ENCODE measurements at regions not wholly inside any gene's neighbourhood (a gene's known extent, or its start where the extent isn't known, plus 50 kb on each side); places are given as distances from the start of the nearest gene placed in this dataset.
"Not testable (repeated sequence)": the region's sequence is repeated elsewhere in the genome, so short reads cannot be mapped to it uniquely, and the experiment has no call there.

DNA sequence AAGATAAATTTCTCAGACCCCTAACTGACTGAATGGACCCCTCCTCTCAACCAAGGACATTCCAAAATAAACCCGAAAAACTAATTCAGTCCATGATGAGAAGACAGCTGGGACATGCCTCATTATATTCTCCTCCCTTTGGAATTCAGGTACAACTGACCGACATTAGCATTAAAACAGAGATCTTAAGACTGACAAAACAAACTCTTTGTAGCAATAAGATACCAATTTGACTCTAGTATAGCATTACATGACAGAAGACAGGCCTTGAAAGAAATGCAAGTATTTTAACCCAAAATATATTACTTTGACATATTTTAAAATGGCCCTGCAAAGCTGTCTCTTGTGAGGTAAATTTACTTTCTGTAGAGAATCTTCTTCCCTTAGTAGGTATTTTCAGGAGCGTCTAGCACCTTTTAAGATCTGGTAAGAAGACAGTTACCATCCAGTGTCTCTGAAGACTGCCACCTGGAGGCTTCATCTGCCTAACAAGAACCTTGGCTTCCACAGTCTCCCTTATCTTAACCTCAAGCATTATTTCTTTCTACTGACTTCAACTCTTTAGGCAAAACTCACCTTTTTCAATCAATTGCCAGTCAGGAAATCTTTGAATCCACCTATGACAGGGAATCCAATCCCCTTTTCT, 957.5 kb downstream of the SLC6A15 start:
- intact Hi-C loops (cut with micrococcal nuclease), result no loop called here

DNA sequence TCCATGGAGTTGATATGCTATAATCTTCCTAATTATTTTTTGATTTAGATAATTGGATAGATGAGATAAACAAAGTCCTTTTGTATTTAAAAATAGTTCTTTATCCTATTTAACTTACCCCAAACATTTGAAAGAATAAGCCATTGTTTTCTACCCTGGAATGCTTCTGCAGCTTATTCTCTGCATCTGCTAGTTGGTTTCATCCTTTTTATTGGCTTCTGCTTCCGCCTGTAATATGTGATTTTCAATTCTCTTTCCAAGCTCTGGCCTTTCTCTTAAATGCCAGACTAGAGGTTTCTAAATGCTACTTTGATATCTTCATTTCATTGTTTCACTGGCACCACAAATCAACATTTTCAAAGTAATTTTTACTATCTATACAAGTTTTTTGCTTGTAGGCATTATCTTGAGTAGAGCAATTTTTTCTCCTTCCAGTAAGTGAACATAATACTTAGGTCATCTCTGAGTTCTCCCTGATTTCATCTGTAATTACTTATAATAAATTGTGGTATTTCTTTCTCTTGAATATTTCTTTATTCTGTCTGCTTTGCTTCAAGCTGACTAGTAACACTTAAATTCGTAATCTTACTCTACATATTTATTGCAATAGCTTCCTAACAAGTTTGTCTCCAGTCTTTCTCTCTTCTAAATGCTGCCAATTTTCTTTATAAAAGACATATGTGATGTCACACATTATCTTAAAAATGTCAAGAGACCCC, 958.4 kb downstream of the SLC6A15 start:
- intact Hi-C loops (cut with micrococcal nuclease), result no loop called here

DNA sequence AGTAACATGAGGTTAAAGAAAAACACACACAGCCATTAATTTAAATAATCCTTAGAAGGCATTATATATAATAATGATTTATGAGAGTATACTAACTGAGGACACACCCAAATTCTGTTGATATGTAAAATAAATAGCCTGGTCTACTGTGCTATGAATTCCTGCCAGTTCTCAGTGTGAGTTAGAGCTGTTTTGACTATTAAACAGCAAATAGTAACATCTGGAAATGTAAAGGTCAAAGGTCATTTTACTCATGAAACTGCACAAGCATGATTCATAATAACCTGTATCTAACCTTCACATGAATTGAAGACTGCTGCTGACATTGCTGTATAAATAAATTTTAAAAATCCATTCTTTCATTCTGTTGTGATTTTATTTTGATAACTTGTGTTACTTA, 966.7 kb downstream of the SLC6A15 start:
- intact Hi-C loops (cut with micrococcal nuclease), result no loop called here

DNA sequence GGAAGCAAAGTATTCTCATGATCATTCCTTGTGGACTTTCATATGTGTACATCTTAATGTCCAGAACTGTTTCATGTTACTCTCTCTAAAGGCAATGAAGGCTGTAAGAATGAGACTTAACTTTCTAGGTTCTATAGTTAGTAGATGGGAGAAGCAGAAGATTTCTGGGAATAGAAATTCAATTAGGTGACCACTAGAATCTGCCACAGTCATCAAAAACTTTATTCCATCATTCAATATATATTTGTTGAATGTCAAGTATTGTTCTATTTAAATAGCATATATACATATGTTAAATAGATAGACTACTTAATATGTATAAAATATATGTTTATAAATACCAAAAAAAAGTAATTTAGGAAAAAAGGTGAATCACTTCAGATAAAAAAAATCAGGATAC, 972.9 kb downstream of the SLC6A15 start:
- intact Hi-C loops (cut with micrococcal nuclease), result no loop called here

DNA sequence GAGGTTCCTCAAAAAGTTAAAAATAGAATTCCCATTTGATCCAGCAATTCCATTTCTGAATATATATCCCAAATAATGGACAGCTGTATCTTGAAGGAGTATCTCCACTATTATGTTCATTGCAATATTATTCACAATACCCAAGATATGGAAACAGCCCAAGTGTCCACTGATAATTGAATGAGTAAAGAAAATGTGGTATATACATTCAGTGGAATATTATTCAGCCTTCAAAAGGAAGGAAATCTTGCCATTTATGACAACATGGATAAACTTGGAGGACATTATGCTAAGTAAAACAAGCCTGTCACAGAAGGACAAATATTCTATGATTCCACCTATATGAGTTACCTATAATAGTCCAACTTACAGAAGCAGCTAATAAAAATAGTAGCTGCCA, 979.0 kb downstream of the SLC6A15 start:
- intact Hi-C loops (cut with micrococcal nuclease), result no loop called here

DNA sequence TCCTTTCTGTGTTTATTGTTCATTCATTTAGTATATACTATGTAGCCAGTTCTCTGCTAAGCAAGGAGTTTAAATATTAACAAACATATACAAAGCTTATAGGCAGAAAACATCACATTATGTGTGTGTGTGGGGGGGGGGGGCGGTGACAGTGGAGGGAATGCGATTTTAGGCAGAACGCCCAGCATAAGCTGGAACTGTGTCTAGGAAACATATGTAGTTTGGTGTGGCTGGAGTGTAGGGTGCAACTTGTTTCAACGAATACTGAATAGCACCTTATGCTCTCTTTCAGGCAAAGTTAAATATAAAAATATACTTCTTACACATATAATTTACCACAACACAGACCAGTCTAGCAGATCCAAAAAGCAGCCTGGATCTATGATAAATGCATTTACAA, 980.6 kb downstream of the SLC6A15 start:
- intact Hi-C loops (cut with micrococcal nuclease), result no loop called here

DNA sequence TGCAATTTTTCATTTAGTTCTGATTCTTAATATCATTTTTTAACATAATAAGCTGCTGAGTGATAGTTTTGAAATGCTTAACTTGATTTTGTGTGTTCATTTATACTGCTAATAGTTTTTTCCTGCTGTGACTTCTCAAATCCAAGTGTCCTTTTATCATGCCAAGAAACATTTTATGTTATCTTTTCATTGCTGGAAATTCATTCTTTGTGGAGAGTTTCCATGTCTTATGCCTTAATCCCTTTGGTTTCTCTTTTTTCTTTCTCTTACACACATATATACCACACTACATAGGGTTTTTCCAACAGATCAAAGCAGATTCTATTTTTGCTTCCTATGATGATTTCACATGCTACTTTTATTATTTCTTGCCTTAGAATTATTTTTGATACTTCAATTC, 981.1 kb downstream of the SLC6A15 start:
- intact Hi-C loops (cut with micrococcal nuclease), result no loop called here

DNA sequence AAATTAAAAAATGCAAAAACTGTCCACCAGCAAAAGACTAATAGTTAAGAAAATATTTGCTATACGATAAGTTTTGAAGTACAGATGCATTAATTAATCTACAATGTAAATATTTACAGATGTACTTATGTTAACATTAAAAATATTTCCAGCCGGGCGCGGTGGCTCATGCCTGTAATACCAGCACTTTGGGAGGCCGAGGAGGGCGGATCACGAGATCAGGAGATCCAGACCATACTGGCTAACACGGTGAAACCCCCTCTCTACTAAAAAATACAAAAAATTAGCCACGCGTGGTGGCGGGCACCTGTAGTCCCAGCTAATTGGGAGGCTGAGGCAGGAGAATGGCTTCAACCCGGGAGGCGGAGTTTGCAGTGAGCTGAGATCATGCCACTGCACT, 982.8 kb downstream of the SLC6A15 start:
- intact Hi-C loops (cut with micrococcal nuclease), result not testable (repeated sequence)

DNA sequence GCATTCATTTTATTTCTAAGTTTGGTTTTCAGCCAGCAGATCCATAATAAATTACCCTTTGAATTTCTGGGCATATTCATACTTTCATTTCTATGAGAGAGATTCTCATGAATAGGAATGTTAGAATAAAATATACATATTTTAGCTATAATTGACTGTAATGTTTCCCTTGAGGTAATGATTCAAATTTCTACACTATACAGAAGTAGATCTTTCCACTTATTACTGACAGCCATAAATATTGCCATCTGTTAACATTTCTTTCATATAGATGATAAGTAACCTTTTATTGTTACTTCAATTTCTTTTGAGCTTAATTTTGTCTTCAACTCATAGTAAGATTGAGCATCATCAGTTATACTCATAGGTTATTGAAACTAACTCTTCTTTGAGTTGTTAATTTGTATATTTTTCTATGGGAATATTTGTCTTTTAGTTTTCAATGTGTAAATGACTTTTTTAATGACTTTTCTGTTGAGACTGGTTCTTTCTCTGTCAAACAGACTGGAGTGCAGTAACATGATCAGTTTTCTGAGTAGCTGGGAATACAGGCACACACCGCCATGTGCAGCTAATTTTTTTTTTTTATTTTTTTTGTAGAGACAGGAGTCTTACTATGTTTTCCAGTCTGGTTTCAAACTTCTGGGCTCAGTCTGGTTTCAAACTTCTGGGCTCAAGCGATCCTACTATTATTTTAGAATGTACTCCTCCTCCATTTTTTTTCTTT, 991.6 kb downstream of the SLC6A15 start:
- intact Hi-C loops (cut with micrococcal nuclease), result no loop called here

DNA sequence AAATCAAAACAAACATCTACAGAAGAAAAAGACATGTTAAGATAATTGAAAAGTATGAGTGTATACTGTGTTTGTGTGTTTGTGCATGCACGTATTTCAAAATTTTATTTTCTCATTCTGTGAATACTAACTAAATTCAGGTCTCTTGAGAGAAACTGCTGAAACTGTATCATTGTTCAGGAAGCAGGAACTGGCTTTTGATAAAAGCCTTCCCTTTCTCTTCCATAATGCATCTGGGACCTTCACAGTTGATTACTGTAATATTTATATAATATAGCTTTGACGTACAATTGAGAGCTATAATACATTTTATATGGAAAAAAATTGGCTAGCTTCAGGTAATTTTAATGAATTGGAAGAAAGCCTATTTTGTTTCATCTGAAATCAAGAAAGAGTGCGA, 993.5 kb downstream of the SLC6A15 start:
- intact Hi-C loops (cut with micrococcal nuclease), result no loop called here

DNA sequence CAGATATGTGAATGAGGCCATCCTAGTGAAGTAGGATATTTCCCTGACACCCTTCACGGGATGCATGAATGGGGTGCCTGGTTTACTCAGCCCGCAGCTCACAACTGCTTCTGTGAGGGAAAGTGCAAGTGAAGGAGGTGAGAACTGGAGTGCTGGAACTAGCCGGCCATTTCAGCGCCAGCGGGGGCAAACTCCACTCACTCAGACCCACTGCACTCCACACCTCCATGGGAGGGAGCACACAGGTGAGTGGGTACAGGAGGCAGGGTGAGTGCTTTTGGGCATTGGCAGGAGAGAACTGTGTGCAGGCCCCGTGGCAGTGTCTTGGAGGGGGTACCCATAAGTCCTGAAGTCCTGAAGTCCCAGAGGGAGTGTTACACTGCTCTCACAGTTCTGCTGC, 1008.4 kb downstream of the SLC6A15 start:
- intact Hi-C loops (cut with micrococcal nuclease), result no loop called here

DNA sequence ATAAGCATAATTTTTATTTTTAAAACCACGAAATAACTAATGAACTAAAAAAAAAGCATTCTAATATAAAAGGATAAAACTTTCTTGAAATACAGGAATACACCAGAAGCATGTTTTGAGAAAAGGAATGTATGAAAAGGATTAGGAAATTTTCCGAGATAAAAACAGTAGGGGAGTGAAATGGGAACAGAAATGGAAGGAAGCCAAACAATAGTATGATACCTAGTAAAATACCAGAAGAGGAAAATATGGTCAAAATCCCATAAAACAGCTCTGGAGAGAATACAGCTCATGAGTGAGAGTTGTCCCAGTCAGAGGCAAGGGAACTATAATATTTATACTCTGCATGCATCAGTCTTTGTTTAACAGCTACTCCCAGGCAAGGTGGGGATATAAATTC, 1016.2 kb downstream of the SLC6A15 start:
- intact Hi-C loops (cut with micrococcal nuclease), result no loop called here

DNA sequence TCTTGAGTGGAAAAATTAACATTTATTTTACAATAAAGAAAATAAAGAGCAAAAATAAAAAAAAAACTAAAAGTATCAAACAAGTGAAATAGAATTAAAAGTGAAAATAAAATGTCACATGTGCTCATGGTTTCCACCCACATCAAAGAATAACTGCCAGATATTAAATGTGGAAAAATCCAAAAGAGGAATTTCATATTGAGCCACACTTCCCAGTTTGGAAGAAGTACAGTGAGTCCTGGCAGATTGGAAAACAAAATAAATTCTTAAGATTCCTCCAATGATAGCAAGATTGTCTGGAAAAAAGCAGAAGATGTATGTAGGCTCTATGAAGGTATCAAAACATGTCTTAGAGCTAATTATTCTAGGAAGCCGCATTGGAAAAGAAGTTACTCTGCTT, 1019.5 kb downstream of the SLC6A15 start:
- intact Hi-C loops (cut with micrococcal nuclease), result no loop called here

DNA sequence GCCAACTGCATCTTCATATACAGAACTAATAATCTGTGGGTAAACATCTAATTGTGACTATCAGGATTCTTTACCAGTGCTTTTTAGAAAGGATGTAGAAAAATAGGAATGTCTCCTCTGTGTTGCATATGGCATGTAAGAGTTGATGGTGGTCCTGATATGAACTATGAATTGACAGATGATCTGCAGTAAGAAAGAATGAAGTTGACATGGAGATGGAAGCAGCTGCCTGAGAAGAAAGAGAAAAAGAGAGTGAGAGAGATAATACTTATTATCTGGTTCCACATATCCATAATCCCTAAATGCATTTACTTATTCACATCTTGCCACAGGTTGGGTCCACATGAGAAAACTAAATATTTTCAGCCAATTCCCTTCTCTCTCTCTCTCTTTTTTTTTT, 1022.9 kb downstream of the SLC6A15 start:
- intact Hi-C loops (cut with micrococcal nuclease), result no loop called here

DNA sequence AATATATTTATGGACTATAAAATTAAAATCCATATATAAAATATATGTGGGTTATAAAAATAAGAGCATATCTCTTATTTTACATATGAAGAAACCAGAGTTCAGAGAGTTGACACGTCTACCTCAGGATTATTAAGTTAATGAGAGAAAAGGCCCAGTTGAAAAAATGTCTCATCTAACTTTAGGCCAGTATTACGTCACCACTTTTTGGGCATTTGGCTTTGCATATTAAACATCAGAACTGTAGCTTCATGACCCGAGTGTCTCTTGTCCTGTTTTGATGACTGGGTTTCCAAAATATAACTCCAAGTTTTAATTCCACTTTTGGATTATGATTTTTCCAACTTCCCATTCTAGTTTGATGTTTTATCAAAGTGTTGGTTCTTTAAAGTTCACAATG, 1026.1 kb downstream of the SLC6A15 start:
- intact Hi-C loops (cut with micrococcal nuclease), result no loop called here

DNA sequence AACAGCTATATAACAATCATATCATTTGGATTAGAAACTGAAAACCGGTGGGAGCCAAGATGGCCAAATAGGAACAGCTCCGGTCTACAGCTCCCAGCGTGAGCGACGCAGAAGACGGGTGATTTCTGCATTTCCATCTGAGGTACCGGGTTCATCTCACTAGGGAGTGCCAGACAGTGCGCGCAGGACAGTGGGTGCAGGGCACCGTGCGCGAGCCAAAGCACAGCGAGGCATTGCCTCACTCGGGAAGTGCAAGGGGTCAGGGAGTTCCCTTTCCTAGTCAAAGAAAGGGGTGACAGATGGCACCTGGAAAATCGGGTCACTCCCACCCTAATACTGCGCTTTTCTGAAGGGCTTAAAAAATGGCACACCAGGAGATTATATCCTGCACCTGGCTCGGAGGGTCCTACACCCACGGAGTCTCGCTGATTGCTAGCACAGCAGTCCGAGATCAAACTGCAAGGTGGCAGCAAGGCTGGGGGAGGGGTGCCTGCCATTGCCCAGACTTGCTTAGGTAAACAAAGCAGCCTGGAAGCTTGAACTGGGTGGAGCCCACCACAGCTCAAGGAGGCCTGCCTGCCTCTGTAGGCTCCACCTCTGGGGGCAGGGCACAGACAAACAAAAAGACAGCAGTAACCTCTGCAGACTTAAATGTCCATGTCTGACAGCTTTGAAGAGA, 1041.5 kb downstream of the SLC6A15 start:
- intact Hi-C loops (cut with micrococcal nuclease), result not testable (repeated sequence)

DNA sequence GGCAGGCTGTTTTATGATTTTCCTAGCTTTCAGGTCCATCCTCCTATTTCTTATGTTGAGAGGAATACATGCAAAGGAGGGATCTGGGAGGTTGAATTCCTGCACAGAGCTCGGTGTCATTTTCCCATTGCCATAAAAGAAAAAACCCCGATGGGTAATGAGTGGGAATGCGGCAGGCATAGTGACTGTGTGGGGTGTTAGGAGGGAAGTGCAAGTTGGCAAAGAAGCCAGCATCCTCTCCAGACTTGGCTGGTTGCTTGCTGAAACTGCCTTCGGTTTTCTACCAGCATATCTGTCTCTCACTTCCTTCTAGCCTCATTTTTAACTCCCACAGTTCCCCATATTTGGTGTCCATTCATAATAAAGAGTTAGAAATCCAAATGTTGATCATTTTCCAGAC, 1046.1 kb downstream of the SLC6A15 start:
- intact Hi-C loops (cut with micrococcal nuclease), result no loop called here

DNA sequence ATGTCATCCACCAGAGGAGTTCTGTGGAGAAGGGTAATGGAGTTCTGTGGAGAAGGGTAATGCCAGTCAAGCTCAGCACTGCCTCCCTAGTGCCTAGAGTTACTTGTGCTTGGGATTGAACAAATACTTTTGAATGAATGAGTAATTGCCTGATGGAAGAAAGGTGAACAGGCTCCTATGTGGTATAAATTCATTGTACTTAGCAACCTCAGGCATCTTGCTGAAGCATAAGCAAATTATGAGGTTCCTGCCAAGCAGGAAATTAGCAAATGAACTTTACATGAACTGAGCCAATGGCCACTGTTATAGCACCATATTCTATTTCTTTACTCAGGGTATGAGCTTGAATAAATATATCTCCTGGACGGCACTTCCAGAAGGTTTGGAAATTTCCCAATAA, 1047.2 kb downstream of the SLC6A15 start:
- intact Hi-C loops (cut with micrococcal nuclease), result no loop called here

DNA sequence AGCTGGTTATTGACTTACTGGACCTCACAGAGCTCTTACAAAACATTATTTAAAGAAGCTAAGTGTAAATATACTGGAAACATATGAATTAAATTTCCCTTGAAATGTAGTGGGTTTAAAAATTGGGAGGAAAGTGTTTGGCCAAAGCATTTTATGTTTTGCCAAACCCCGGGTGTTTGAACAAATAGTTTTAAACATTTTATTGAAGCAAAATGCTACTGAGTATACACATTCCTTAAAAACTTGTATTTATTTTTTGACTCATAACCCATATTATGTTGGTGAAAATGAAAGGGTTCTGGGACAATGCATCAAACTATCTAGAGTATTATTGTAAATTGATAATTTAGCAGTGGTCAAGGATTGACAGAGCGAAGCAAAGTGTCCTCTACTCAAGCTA, 1048.5 kb downstream of the SLC6A15 start:
- intact Hi-C loops (cut with micrococcal nuclease), result no loop called here

DNA sequence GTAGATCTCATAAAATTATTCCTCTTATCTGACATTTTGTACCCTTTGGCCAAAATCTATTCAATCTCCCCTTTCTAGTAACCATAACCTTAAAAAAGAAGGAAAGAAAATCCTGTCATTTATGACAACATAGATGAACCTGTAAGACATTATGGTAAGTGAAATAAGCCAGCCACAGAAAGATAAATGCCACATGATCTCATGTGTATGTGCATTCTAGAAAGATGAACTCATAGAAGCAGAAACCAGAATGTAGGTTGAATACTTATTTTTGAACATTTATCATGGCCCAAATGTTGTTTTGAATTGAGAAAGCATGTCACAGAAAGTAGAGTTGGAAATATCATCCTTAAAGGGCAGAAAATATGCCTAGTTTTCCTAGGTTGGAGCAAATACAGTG, 1053.6 kb downstream of the SLC6A15 start:
- intact Hi-C loops (cut with micrococcal nuclease), result no loop called here

DNA sequence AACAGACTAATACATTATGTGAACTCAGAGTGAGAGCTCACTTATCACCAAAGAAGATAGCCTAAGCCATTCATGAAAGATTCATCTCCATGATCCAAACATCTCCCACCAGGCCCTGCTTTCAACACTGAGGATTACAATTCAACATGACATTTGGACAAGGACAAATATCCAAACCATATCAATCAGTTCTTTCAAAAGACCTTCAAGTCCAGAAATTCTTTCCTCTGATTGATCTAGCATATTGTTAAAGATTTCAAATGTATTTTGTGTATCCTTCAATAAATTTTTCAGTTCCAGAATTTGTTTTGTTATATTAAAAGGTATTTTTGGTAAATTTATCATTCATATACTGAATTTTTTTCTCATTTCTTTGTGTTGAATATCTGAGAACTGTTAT, 1055.8 kb downstream of the SLC6A15 start:
- intact Hi-C loops (cut with micrococcal nuclease), result no loop called here

DNA sequence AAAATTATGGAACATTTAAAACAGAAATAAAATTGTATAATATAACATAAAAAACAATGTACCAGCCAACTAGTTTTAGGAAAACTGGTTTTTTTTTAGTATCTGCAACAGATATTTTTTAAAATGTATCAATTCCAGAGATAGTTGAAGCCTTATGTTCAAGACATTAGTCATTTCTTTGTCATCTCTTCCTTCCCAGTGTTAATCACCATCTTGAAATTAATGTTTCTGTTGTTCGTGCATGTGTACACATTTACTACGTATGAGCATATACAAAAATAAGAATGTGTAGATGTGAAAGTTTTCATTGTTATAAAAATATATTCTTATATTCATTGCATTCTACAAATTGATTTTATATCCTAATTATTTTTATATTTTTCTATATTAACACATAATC, 1062.1 kb downstream of the SLC6A15 start:
- intact Hi-C loops (cut with micrococcal nuclease), result no loop called here
